ENCODE measurements at regions not wholly inside any gene's neighbourhood (a gene's known extent, or its start where the extent isn't known, plus 50 kb on each side); places are given as distances from the start of the nearest gene placed in this dataset.
"Not testable (repeated sequence)": the region's sequence is repeated elsewhere in the genome, so short reads cannot be mapped to it uniquely, and the experiment has no call there.

- DNase-seq: no peak
Observed at GRCh38 chrX:13419918-13420317, 100.1 kb upstream of the ATXN3L start.

GRCh38 chrX:13419276-13419675 lies 99.4 kb upstream of the ATXN3L start:
- no peak for DNase-seq

- DNase-seq: no peak
Observed at GRCh38 chrX:13418126-13419097, 98.6 kb upstream of the ATXN3L start.

DNA sequence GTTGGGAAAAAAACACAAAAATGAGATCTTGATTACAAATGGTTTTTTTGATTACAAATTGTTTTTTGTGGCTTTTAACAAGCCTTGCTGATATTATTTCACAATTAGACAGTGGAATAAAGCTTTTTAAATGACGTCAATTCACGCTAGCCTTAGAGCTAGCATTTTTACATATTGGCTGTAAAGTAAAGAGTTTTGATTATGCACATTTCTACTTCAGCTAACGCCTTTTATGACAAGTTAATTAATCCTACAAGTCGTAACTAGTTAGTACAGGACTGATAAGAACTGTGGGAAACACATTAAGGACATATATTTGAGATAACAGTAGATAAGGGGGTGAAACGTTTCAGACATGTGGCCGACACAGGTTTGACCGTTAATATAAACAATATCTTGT lies 95.7 kb upstream of the ATXN3L start:
- DNase-seq: no peak

DNA sequence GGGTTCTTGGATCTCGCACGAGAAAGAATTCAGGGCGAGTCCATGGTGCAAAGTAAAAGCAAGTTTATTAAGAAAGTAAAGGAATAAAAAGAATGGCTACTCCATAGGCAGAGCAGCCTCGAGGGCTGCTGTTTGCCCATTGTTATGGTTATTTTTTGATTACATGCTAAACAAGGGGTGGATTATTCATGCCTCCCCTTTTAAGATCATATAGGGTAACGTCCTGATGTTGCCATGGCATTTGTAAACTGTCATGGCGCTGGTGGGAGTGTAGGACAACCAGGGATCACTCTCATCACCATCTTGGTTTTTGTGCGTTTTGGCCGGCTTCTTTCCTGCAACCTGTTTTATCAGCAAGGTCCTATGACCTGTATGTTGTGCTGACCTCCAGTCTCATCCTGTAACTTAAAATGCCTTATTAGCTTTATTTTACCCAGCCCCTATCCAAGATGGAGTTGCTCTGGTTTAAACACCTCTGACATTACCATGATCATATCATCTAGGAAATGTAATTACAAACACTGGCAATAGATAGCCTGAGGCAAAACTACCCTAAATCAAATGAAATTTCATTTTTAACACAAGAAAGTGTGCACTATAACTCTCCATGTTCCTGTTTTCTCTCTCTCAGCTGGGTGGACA lies 94.3 kb upstream of the ATXN3L start:
- no peak for DNase-seq

DNA sequence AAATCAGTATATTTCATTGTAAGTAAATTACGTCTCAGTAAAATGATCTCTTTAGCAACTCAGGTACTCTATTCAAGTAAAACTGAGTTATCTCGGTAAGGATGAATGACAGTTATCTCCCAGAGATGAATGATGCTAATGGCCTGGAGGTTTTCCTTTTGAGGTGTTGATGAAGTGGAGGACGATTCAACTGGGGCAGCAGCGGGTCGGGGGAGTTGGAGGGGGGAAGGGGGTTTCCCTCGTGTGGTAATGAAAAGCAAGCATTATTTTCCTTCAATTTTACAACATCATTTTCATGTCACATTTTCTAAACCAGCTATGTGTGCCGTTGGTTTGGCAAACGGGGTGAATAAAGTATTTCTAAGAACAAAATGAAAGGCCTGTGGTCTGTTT lies 92.4 kb upstream of the ATXN3L start:
- no peak for DNase-seq

- no peak for DNase-seq
Observed at GRCh38 chrX:13411496-13412207, 91.8 kb upstream of the ATXN3L start.

GRCh38 chrX:13408599-13408998 lies 88.7 kb upstream of the ATXN3L start:
- not testable (repeated sequence) for DNase-seq

- DNase-seq: not testable (repeated sequence)
Observed at GRCh38 chrX:13404777-13405176, 84.9 kb upstream of the ATXN3L start.

- no peak for DNase-seq
Observed at GRCh38 chrX:13404364-13404763, 84.5 kb upstream of the ATXN3L start.

DNA sequence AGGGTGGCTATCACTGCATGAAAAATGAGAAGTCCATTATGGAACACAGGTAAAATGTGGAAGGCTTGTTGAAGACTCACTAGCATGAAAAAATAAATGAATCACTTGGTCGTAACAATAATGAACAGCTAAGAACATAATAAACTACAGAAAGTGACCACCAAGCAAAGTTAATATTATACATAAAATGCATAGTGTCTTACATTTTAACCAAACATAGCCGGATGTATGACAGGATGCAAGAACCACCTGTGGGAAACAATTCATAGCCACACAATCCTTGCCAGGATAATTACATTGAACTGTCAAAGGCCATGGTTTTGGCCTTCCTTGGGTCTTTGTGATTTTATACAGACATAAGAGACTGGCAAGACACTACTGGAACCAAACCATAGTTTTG lies 81.9 kb upstream of the ATXN3L start:
- no peak for DNase-seq

DNA sequence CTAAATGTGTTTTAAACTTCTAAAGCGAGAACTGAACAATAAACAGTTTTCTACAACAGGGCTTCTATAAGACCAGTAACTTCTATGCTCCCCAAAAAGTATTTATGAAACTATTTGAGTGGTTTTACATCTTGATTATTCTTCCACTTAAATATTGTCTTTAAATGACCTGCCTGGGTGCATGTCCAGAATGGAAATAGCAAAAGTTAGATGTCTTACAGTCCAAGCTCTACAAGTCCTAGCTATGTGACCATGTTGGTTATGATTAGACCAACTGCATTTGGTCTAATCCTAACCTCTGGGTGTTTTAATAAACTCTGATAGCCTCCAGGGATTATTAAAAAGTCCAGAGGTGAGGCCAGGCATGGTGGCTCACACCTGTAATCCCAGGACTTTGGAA lies 79.0 kb upstream of the ATXN3L start:
- no peak for DNase-seq

GRCh38 chrX:13397878-13398818 lies 78.3 kb upstream of the ATXN3L start:
- peak; percentile 31 to 35 for DNase-seq

DNA sequence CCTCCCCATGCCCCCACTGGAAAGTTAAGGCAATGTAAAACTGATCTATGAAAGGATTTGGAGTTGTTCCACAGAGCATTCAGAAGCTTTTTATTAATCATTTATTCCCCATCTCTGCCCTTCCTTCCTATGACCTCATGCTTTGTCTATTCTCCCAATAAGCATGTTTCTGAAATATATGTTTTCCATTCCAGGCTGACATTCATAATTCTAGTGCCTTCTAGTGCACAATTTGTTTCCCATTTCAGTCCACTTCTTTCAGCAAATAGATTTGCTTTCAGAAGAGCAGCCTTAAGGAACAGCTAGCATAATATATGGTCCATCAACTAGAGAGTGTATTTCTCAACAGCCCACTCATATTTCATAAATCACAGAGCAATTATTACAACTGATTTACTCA lies 77.1 kb upstream of the ATXN3L start:
- no peak for DNase-seq

DNA sequence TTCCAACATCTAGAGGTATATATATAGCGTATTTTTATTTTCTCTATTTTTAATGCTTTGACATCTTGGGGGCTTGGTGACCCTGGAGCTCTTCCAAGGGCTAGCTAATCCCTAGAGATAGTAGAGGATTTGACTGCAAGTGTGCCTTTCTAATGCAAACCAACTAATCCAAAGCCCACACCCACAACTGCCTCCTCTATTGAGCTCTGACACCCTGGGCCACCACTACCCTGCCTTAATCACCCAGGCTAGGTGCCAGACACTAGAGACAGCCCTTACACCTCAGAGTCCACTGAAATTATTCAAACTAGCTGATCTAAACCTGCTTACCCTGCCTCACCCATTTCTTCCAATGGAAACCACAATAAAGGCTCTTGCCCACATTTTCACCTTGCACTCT lies 69.6 kb upstream of the ATXN3L start:
- no peak for DNase-seq

GRCh38 chrX:13387666-13388494 lies 68.0 kb upstream of the ATXN3L start:
- DNase-seq: peak in 1 of 2 experiments; percentile 22

DNA sequence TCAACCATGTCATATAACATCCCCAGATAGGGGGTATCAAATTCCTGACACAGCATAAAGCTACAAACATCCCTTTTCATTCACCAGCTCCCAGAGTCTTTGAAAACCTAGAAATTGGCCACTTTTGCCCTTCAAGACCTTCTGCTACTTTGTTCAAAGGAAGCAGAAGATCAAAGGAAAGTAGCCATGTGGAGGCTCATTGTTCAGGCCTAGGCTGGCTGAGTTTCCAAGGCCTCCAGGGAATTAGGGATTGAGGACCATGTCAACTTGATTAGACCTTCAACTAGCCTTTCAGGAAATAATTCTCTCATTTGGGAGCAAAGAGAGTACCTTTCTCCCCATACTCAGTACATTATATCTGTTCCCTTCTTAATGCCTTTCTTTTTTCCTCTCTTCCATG lies 66.8 kb upstream of the ATXN3L start:
- DNase-seq: no peak

DNA sequence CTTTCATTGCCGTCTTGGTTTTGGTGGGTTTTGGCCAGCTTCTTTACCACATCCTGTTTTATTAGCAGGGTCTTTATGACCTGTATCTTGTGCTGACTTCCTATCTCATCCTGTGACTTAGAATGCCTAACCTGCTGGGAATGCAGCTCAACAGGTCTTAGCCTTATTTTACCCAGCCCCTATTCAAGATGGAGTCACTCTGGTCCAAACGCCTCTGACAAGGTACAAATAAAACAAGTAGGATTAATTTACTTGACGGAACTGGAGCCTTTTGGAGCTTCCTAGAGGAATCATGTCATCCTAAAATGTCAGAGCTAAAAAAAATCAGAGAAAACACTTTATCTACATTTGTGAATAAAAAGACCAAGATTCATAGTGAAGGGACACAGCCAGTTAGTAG lies 66.2 kb upstream of the ATXN3L start:
- no peak for DNase-seq

GRCh38 chrX:13383907-13384306 lies 64.1 kb upstream of the ATXN3L start:
- no peak for DNase-seq

- DNase-seq: no peak
Observed at GRCh38 chrX:13381514-13381913, 61.7 kb upstream of the ATXN3L start.

DNA sequence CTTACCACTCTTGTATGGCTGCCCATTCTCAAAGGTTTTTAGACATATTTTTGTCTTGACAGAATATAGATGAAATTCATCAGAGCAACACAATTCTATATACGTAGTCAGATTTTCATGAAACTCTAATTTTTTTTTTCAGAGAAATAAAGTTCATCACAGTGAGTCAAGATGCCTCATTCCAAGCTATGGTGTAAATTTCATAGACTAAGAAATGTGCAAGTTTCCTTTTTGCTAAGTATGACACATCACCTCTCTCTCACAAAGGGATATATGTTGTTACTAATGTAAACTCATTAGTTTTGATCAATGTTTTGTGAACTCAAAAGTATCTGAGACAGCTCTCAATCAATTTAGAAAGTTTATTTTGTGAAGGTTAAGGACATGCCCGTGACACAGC lies 60.4 kb upstream of the ATXN3L start:
- no peak for DNase-seq

Measured in activated T-cell treated with anti-CD3 and anti-CD28 coated beads, Interleukin-2, amount 50 U/mL, for 48 hours (primary cell).